NT2/D1 (cell line): ENCODE measurements at regions not wholly inside any gene's neighbourhood (a gene's known extent, or its start where the extent isn't known, plus 50 kb on each side); places are given as distances from the start of the nearest gene placed in this dataset.

Experiments
- SUZ12 ChIP-seq: IDR thresholded peaks from 2 replicates; pipeline ENCODE4 v1.6.1; 2011; ENCODE audit not compliant: insufficient read length, insufficient read depth; ENCODE audit errors: extremely low read depth
- YY1 ChIP-seq: IDR thresholded peaks from 2 replicates; pipeline ENCODE4 v1.6.1; 2011; ENCODE audit not compliant: insufficient read length, insufficient read depth
- ZNF274 ChIP-seq: IDR thresholded peaks from 2 replicates; pipeline ENCODE4 v1.6.1; 2011; ENCODE audit warnings: mild to moderate bottlenecking, low read depth, low read length

DNA sequence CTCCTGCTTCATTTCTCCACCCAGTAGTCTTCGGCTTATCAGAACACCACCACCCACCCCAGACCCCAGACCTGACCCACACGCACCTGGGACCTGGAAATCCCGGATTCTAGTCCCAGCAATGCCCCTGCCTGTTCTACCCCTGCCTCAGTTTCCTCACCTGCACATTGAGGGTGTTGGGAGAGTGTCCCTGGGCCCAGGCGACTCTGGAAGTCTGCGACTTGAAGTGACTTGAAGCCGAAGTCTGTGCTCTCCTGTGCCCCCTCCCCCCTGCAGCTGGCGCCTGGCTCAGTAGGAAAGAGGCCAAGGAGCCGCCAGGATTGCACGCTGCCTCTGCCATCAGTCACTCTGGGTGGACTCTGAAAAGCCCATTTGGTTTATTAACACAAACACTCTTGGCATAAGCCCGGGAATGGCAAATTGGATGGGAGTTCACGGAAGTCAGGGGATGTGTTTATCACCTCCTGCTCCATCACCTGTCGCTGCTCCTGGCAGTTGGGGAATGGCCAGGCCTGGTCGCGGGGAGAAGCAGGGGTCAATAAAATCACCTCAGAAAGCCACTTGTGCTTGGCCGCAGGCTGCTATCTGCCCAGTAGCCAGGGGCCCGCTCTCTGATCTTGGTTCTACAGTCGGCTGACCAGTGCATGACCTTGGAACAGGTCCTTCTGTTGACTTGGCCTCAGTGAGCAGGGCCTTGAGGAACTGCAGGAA, 132.7 kb downstream of the ACTL8 start:
- TF ChIP-seq ZNF274 (no peak), YY1 (no peak), SUZ12 (no peak)
